ENCODE measurements at regions not wholly inside any gene's neighbourhood (a gene's known extent, or its start where the extent isn't known, plus 50 kb on each side); places are given as distances from the start of the nearest gene placed in this dataset.

- DNase-seq (ENCODE audit: low read depth in 2 of 2): no peak
These were observed 214.2 kb upstream of the ARHGAP42 start for GRCh38 chr11:100472727-100473389.

DNA sequence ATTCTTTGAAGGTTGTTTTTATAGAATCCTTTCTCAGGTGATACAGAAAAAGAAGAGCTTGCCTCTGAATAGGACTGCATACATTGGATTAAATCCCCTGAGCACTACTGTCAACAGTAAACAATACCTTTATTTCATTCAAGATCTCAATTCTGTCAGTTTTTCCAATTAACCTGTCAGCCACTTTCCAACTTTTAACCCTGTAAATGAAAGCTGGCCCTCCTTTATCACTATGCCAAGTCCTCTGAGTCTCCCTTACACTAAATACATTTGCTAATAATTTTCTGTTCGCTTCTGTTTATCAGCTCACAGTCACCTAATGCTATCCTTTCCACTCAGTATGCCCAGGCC, 213.7 kb upstream of the ARHGAP42 start:
- Histone ChIP-seq H3K9me3 (ENCODE audit: control insufficient read depth, insufficient read depth, low read depth, low read length) (no peaks in the 10 kb centered on the region), H4K20me1 (ENCODE audit: control insufficient read depth, extremely low read depth, insufficient read depth, low read length) (no peaks in the 10 kb centered on the region), H3K27me3 (ENCODE audit: control insufficient read depth, insufficient read depth, low read length) (no peaks in the 10 kb centered on the region), H3K79me2 (ENCODE audit: control insufficient read depth, insufficient read depth, low read length) (no peaks in the 10 kb centered on the region), H3K9ac (ENCODE audit: insufficient read depth, low read length) (no peak overlapping the region), H3K4me3 (replicated peaks in 1 of 4; ENCODE audit: control extremely low read depth in 1 of 4, insufficient read depth in 1 of 4, low read depth in 3 of 4, low read length in 4 of 4) (no peak overlapping the region), H2AFZ (ENCODE audit: low read length) (no peak overlapping the region), H3K36me3 (ENCODE audit: control insufficient read depth, insufficient read depth, low read length) (no peaks in the 10 kb centered on the region), H3K4me1 (ENCODE audit: control insufficient read depth, extremely low read depth, insufficient read depth, low read length) (no peaks in the 10 kb centered on the region), H3K4me2 (ENCODE audit: extremely low read depth, insufficient read depth, low read length) (no peak overlapping the region), H3K27ac (ENCODE audit: insufficient read depth, low read length) (no peak overlapping the region)
- TF ChIP-seq EZH2 (IDR thresholded peaks at IDR 0.05; ENCODE audit: low read length, missing control alignments): no peak
- TF ChIP-seq, protein P1, sequence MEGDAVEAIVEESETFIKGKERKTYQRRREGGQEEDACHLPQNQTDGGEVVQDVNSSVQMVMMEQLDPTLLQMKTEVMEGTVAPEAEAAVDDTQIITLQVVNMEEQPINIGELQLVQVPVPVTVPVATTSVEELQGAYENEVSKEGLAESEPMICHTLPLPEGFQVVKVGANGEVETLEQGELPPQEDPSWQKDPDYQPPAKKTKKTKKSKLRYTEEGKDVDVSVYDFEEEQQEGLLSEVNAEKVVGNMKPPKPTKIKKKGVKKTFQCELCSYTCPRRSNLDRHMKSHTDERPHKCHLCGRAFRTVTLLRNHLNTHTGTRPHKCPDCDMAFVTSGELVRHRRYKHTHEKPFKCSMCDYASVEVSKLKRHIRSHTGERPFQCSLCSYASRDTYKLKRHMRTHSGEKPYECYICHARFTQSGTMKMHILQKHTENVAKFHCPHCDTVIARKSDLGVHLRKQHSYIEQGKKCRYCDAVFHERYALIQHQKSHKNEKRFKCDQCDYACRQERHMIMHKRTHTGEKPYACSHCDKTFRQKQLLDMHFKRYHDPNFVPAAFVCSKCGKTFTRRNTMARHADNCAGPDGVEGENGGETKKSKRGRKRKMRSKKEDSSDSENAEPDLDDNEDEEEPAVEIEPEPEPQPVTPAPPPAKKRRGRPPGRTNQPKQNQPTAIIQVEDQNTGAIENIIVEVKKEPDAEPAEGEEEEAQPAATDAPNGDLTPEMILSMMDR (conservative IDR thresholded peaks at IDR 0.05 in 1 of 2, IDR thresholded peaks at IDR 0.05 in 1 of 2; ENCODE audit: low read depth in 1 of 2, low read length in 2 of 2): no peak
- DNase-seq (ENCODE audit: low read depth in 2 of 2): no peak

More at GRCh38 chr11:100472727-100473389, 214.2 kb upstream of the ARHGAP42 start:
- Histone ChIP-seq H3K79me2 (ENCODE audit: control insufficient read depth, insufficient read depth, low read length) (no peaks in the 10 kb centered on the region), H3K9me3 (ENCODE audit: control insufficient read depth, insufficient read depth, low read depth, low read length) (no peaks in the 10 kb centered on the region), H3K4me2 (ENCODE audit: extremely low read depth, insufficient read depth, low read length) (no peak overlapping the region), H2AFZ (ENCODE audit: low read length) (no peak overlapping the region), H4K20me1 (ENCODE audit: control insufficient read depth, extremely low read depth, insufficient read depth, low read length) (no peaks in the 10 kb centered on the region), H3K9ac (ENCODE audit: insufficient read depth, low read length) (no peak overlapping the region), H3K4me1 (ENCODE audit: control insufficient read depth, extremely low read depth, insufficient read depth, low read length) (no peaks in the 10 kb centered on the region), H3K4me3 (replicated peaks in 1 of 4; ENCODE audit: control extremely low read depth in 1 of 4, insufficient read depth in 1 of 4, low read depth in 3 of 4, low read length in 4 of 4) (no peak overlapping the region), H3K27me3 (ENCODE audit: control insufficient read depth, insufficient read depth, low read length) (no peaks in the 10 kb centered on the region), H3K36me3 (ENCODE audit: control insufficient read depth, insufficient read depth, low read length) (no peaks in the 10 kb centered on the region), H3K27ac (ENCODE audit: insufficient read depth, low read length) (no peak overlapping the region)
- TF ChIP-seq, protein P1 (conservative IDR thresholded peaks at IDR 0.05 in 1 of 2, IDR thresholded peaks at IDR 0.05 in 1 of 2; ENCODE audit: low read depth in 1 of 2, low read length in 2 of 2): no peak
- TF ChIP-seq EZH2 (IDR thresholded peaks at IDR 0.05; ENCODE audit: low read length, missing control alignments): no peak

DNA sequence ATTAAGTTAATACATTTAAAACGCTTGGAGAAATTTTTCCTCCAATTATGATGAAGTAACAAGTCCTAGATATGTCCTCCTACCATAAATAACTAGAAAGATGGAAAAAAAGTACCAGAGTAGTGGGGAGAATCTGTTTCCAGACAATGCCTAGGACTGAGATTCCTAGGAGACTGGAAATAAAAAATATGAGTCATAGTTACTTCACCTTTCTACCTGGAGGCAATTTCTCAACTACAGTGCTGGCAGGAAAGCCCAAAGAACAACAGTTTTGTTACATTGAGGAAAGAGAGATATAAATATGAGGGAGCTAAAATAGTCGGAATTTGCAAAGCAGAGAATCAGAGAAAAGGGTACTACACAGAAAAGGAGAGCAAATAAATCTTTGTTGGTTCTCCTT, 202.1 kb upstream of the ARHGAP42 start:
- Histone ChIP-seq H2AFZ (ENCODE audit: low read length) (no peak overlapping the region), H3K4me3 (replicated peaks in 1 of 4; ENCODE audit: control extremely low read depth in 1 of 4, insufficient read depth in 1 of 4, low read depth in 3 of 4, low read length in 4 of 4) (no peak overlapping the region), H3K27ac (ENCODE audit: insufficient read depth, low read length) (no peak overlapping the region), H3K27me3 (ENCODE audit: control insufficient read depth, insufficient read depth, low read length) (no peaks in the 10 kb centered on the region), H3K9ac (ENCODE audit: insufficient read depth, low read length) (no peak overlapping the region), H3K4me1 (ENCODE audit: control insufficient read depth, extremely low read depth, insufficient read depth, low read length) (no peaks in the 10 kb centered on the region), H4K20me1 (ENCODE audit: control insufficient read depth, extremely low read depth, insufficient read depth, low read length) (no peaks in the 10 kb centered on the region), H3K9me3 (ENCODE audit: control insufficient read depth, insufficient read depth, low read depth, low read length) (no peaks in the 10 kb centered on the region), H3K4me2 (ENCODE audit: extremely low read depth, insufficient read depth, low read length) (no peak overlapping the region), H3K36me3 (ENCODE audit: control insufficient read depth, insufficient read depth, low read length) (no peaks in the 10 kb centered on the region), H3K79me2 (ENCODE audit: control insufficient read depth, insufficient read depth, low read length) (no peaks in the 10 kb centered on the region)
- no peak for DNase-seq (ENCODE audit: low read depth in 2 of 2)
- no peak for TF ChIP-seq EZH2 (IDR thresholded peaks at IDR 0.05; ENCODE audit: low read length, missing control alignments)
- TF ChIP-seq, protein P1 (conservative IDR thresholded peaks at IDR 0.05 in 1 of 2, IDR thresholded peaks at IDR 0.05 in 1 of 2; ENCODE audit: low read depth in 1 of 2, low read length in 2 of 2): no peak
